ENCODE measurements at regions not wholly inside any gene's neighbourhood (a gene's known extent, or its start where the extent isn't known, plus 50 kb on each side); places are given as distances from the start of the nearest gene placed in this dataset.

DNA sequence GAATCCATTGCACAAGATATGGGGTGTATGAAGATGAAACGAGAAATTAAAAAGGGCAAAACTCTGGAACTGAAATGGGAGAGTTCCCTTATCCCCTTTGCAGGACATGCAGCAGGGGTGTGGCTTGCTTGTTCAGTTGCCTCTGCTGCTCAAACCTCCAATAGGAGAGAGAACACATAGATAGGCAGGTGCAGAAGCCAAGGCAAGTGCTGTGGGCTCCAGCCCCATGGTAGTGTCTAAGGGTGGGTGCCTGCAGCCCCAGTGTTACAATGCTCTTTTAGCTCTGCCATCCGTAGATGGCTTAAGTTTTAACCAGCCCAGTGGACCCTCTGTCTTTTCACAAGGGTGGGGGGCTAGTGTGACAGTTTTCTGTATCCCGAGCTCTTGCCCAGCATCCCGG is 69.7 kb downstream of the CMAS start:
- no peaks in the 10 kb centered on the region for H3K9me3 ChIP-seq (replicated peaks in 1 of 3)
- no peaks in the 10 kb centered on the region for H3K27me3 ChIP-seq
- no peak overlapping the region for H3K4me3 ChIP-seq
- no peak for DNase-seq
- intact Hi-C loops (cut with DNase I): no loop called here
- no peak overlapping the region for H3K27ac ChIP-seq
- WGBS, 4 donors: 88 to 95% (median 91%) methylated on average over 4 of the region's 4 CpGs
- H3K4me1 ChIP-seq (replicated peaks in 1 of 2): peaks cover 6 to 14% of the 10 kb centered on the region in 2 donors
- TF ChIP-seq, protein P1, sequence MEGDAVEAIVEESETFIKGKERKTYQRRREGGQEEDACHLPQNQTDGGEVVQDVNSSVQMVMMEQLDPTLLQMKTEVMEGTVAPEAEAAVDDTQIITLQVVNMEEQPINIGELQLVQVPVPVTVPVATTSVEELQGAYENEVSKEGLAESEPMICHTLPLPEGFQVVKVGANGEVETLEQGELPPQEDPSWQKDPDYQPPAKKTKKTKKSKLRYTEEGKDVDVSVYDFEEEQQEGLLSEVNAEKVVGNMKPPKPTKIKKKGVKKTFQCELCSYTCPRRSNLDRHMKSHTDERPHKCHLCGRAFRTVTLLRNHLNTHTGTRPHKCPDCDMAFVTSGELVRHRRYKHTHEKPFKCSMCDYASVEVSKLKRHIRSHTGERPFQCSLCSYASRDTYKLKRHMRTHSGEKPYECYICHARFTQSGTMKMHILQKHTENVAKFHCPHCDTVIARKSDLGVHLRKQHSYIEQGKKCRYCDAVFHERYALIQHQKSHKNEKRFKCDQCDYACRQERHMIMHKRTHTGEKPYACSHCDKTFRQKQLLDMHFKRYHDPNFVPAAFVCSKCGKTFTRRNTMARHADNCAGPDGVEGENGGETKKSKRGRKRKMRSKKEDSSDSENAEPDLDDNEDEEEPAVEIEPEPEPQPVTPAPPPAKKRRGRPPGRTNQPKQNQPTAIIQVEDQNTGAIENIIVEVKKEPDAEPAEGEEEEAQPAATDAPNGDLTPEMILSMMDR (IDR thresholded peaks at IDR 0.05): no peak
- TF ChIP-seq POLR2A (IDR thresholded peaks at IDR 0.05): no peak
- no peaks in the 10 kb centered on the region for H3K36me3 ChIP-seq (replicated peaks in 1 of 2)

DNA sequence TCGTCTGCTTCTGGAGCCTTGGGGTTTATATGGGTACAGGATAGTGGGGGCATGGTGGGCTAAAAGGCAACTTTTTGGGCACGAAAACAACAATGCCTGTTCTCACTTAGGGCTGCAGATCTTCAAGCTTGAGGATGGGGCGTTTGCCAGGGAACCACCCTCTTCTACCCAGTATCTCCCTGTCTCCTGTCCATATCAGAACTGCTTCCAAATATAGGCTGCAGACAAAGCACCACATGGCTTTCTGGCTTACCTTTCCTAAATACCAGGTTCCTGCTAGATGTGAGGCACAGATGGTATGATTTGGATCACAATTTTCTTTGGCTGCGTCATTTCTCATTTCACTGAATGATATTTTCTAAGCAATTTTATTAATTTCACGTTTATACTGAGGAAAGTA is 70.4 kb downstream of the CMAS start:
- no peak overlapping the region for H3K4me3 ChIP-seq
- intact Hi-C loops (cut with DNase I): no loop called here
- DNase-seq: no peak

DNA sequence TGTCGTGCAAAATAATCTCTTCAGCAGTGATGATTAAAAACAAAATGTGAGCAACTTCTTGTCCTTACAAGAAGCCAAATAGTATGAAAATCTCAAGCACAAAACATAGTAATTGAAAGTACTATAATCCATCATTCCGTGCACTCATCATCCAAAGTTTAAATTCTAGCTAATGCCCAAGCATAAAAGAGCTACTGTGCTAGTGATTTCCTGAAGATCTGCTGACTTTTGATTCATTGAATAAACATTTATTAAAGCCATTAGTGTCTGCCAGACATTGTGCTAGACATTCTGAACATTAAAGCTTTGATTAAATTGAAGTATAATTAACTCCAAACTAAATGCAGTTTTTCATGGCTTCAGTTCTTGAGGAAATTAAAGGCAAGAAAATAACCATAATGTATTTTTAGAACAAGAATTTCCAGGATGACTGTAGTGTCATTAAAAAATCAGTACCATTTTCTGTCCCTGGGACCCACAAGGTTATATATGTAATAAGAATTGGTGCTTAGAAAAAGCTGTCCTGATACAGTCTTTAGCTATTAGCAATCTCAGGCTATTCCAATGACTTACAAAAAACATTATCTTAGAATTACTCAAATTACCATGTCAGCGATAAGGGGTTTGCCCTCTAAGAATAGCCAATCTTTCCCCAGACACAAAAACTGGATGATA is 71.7 kb downstream of the CMAS start:
- TF ChIP-seq, protein P1 (IDR thresholded peaks at IDR 0.05): no peak
- TF ChIP-seq POLR2A (IDR thresholded peaks at IDR 0.05): no peak
- H3K4me1 ChIP-seq (replicated peaks in 1 of 2): peaks cover 6 to 14% of the 10 kb centered on the region in 2 donors
- intact Hi-C loops (cut with DNase I): no loop called here
- no peaks in the 10 kb centered on the region for H3K9me3 ChIP-seq (replicated peaks in 1 of 3)
- no peak overlapping the region for H3K4me3 ChIP-seq
- WGBS, 4 donors: 36 to 45% (median 38%) methylated on average over 3 of the region's 3 CpGs
- no peak for DNase-seq
- H3K27me3 ChIP-seq: no peaks in the 10 kb centered on the region
- H3K36me3 ChIP-seq (replicated peaks in 1 of 2): no peaks in the 10 kb centered on the region
- peak overlapping the region in 2 of 5 donors; percentile 52 to 75 for H3K27ac ChIP-seq

More for the DNA sequence above, 70.4 kb downstream of the CMAS start:
- TF ChIP-seq, protein P1 (IDR thresholded peaks at IDR 0.05): no peak
- TF ChIP-seq POLR2A (IDR thresholded peaks at IDR 0.05): no peak
- no peaks in the 10 kb centered on the region for H3K36me3 ChIP-seq (replicated peaks in 1 of 2)
- H3K27me3 ChIP-seq: no peaks in the 10 kb centered on the region
- no peaks in the 10 kb centered on the region for H3K9me3 ChIP-seq (replicated peaks in 1 of 3)
- WGBS, 4 donors: 80 to 90% (median 86%) methylated on average over 5 of the region's 5 CpGs
- H3K27ac ChIP-seq: no peak overlapping the region
- peaks cover 6 to 14% of the 10 kb centered on the region in 2 donors for H3K4me1 ChIP-seq (replicated peaks in 1 of 2)

DNA sequence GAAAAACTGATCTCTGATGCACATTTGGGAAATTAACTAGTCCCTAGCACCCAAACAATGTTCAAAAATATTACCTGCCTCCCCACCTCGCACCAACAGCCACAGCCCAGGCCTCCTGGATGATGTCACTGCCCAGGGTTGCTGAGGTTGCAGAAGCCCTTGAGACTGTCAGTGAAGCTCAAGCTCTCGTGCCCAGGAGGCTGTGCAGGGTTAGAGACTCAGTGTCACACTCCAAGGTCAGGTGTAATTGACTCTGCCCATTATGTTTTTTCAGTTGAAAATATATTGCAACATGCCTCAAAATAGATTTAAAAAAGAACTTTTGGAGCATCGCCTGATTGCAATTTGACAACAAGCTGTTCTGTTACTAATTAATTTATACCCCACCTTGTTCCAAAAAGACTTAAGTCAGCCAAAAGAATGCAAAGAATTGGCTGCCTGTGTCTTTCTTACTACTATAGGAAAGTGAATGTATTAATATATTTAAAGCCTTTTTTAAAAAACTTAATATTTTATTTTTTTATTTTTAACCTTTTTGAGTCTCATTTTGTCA is 72.3 kb downstream of the CMAS start:
- H3K4me3 ChIP-seq: no peak overlapping the region
- no peak for TF ChIP-seq POLR2A (IDR thresholded peaks at IDR 0.05)
- TF ChIP-seq, protein P1 (IDR thresholded peaks at IDR 0.05): no peak
- peak overlapping the region in 2 of 5 donors; percentile 52 to 75 for H3K27ac ChIP-seq
- no peaks in the 10 kb centered on the region for H3K9me3 ChIP-seq (replicated peaks in 1 of 3)
- no peaks in the 10 kb centered on the region for H3K36me3 ChIP-seq (replicated peaks in 1 of 2)
- 37 to 40% (median 38%) methylated on average over 2 to 3 of the region's 3 CpGs for WGBS, 4 donors
- no peaks in the 10 kb centered on the region for H3K27me3 ChIP-seq
- intact Hi-C loops (cut with DNase I): no loop called here
- H3K4me1 ChIP-seq (replicated peaks in 1 of 2): peaks cover 6 to 14% of the 10 kb centered on the region in 2 donors
- peak; percentile 35 to 75 (median 41) for DNase-seq
